Thymus (tissue), 11 donors: ENCODE measurements at regions not wholly inside any gene's neighbourhood (a gene's known extent, or its start where the extent isn't known, plus 50 kb on each side); places are given as distances from the start of the nearest gene placed in this dataset.

Experiments
- DNase-seq, 9 donors: peaks; one replicate each; pipeline ENCODE4 v3.0.0-alpha.2; 2013; ENCODE audit warnings: low spot score in 9 of 9, low read depth in 6 of 9, missing footprints in 1 of 9
- H3K27ac ChIP-seq, 2 donors: one replicate each; pipeline ENCODE4 v1.5.1; 2013; ENCODE audit warnings: control low read depth in 1 of 2, low read depth in 1 of 2, low read length in 1 of 2, mild to moderate bottlenecking in 1 of 2, moderate library complexity in 1 of 2
- H3K27me3 ChIP-seq, 2 donors: one replicate each; pipeline ENCODE4 v1.5.1; 2013; ENCODE audit warnings: low read length in 1 of 2; ENCODE audit not compliant: control insufficient read depth in 2 of 2, insufficient read depth in 1 of 2
- H3K36me3 ChIP-seq, 2 donors: one replicate each; pipeline ENCODE4 v1.5.1; 2013; ENCODE audit warnings: low read length in 1 of 2, mild to moderate bottlenecking in 1 of 2, moderate library complexity in 1 of 2; ENCODE audit not compliant: control insufficient read depth in 2 of 2, insufficient read depth in 2 of 2
- H3K4me1 ChIP-seq, 2 donors: one replicate each; pipeline ENCODE4 v1.5.1; 2013; ENCODE audit warnings: low read length in 2 of 2; ENCODE audit not compliant: control insufficient read depth in 2 of 2, insufficient read depth in 2 of 2
- H3K4me3 ChIP-seq, 2 donors: one replicate each; pipeline ENCODE4 v1.5.1; 2013; ENCODE audit warnings: low read length in 2 of 2, control low read depth in 1 of 2, mild to moderate bottlenecking in 1 of 2
- H3K9me3 ChIP-seq, 2 donors: one replicate each; pipeline ENCODE4 v1.5.1; 2013; ENCODE audit warnings: low read length in 1 of 2, mild to moderate bottlenecking in 1 of 2; ENCODE audit not compliant: control insufficient read depth in 2 of 2, insufficient read depth in 1 of 2
- WGBS: extraction: QIAGEN DNeasy Blood & Tissue Kit; methylation state at CpG from one replicate; pipeline ENCODE4 v1.1.7; 2013; 5-methylcytosine and 5-hydroxymethylcytosine counted together
- donor health status: healthy.

DNA sequence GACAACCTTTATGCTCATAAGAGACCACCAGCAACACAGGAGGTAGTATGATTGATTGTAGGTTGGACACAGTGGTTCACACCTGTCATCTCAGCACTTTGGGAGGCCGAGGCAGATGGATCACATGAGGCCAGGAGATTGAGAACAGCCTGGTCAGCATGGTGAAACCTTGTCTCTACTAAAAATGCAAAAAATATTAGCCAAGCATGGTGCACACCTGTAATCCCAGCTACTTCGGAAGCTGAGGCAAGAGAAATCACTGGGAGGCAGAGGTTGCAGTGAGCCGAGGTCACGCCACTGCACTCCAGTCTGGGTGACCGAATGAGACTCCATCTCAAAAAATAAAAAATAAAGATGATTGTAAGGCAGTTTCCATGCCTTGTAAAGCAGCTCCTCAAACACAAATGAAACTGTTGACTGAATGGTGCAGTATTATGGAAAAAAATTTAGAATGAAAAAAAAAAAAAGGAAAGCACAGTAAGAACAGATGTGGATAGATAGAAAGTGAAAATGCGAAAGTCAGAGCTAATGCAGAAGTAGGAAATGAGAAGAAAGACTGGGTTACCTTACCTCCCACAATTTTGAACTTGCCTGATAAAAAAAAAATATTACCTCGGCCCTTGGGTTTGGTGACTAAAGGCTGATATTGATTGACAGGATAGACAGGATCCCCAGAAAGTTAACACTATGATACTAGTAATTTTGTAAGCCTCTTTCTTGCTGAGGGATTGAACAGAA, 249.2 kb upstream of the TRAM1L1 start:
- WGBS: 93% methylated on average over 7 of the region's 7 CpGs
- no peaks in the 10 kb centered on the region for H3K36me3 ChIP-seq

DNA sequence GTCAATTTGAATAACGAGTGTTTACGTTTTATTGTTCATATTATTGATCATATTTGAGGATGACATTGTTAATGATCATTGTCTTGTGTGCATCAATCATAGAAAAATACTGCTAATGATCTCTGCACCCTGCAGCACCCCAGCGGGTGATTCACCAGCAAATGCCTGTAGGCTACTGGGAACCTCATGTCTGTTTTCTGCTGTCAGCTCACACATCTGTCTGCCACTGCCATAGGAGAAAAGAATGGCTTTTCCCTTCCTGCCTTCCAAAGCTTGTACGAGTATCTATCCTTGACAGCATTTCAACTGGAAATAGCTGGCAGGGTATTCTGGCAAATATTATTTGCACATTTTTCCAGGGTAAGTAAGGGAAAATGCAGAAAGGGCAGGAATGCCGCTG, 272.1 kb upstream of the TRAM1L1 start:
- no peaks in the 10 kb centered on the region for H3K36me3 ChIP-seq
- H3K4me1 ChIP-seq: no peaks in the 10 kb centered on the region
- no peaks in the 10 kb centered on the region for H3K9me3 ChIP-seq
- DNase-seq: no peak
- WGBS: 95% methylated on average over 5 of the region's 5 CpGs
- no peak overlapping the region for H3K27ac ChIP-seq
- no peak overlapping the region for H3K4me3 ChIP-seq
- no peaks in the 10 kb centered on the region for H3K27me3 ChIP-seq

More for the DNA sequence above, 249.2 kb upstream of the TRAM1L1 start:
- H3K27me3 ChIP-seq: no peaks in the 10 kb centered on the region
- DNase-seq: no peak
- no peak overlapping the region for H3K4me3 ChIP-seq
- no peak overlapping the region for H3K27ac ChIP-seq
- no peaks in the 10 kb centered on the region for H3K9me3 ChIP-seq
- no peaks in the 10 kb centered on the region for H3K4me1 ChIP-seq

DNA sequence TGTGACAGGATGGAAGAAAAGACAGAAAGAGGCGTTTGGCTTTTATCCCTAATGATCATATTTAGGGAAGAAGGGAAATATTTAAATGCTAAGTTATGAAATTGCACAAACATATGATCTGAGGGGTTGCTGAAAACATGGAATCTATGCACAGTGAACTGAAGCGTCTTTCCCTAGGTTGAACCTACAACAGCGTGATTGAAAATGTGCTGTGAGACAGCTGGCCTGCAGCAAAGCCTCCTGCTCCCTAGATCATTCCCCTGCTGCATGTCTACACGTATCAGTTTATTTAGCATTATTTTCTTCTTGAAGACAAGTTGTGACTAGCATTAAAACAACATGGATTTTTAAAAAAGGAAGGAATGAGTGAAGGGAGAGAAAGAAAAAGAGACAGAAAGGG, 272.5 kb upstream of the TRAM1L1 start:
- no peaks in the 10 kb centered on the region for H3K27me3 ChIP-seq
- H3K9me3 ChIP-seq: no peaks in the 10 kb centered on the region
- 90% methylated on average over 4 of the region's 4 CpGs for WGBS
- H3K4me3 ChIP-seq: no peak overlapping the region
- H3K36me3 ChIP-seq: no peaks in the 10 kb centered on the region
- no peak for DNase-seq
- no peaks in the 10 kb centered on the region for H3K4me1 ChIP-seq
- H3K27ac ChIP-seq: no peak overlapping the region

DNA sequence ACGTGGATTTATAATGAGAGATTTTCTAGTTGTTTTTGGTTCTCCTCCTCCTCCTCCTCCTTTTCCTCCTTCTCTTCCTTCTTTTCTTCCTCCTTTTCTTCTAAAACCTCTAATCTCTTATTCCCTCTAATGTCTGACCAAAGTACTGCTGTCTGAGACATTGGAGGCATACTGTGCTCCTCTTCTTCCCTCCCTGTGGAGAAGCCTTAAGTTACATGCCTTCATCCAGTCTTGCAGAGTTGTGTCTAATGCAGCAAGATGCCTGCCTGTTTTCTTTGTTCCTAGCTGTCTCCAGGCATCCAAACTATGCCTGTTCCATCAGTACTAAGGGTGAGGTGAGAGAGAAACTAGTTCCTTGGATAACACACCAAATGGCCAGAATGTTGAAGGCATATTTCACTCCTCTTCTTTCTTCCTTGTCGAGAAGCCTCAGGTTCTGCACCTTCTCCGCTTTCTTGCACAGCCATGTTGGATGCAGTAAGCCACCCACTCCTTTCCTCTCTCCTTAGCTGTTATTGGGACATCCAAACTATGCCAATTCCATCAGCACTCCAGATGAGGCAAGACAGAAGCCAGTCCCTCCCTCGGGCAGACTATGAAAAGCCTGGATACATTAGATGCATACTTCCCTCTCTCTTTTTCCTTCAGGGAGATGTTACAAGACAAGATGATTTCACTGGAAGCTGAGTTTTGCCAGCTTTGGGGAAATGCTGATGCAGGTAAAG, 285.7 kb upstream of the TRAM1L1 start:
- no peaks in the 10 kb centered on the region for H3K4me1 ChIP-seq
- H3K27me3 ChIP-seq: no peaks in the 10 kb centered on the region
- DNase-seq: no peak
- no peak overlapping the region for H3K27ac ChIP-seq
- H3K9me3 ChIP-seq: no peaks in the 10 kb centered on the region
- H3K4me3 ChIP-seq: no peak overlapping the region
- 90% methylated on average over 4 of the region's 4 CpGs for WGBS
- no peaks in the 10 kb centered on the region for H3K36me3 ChIP-seq

DNA sequence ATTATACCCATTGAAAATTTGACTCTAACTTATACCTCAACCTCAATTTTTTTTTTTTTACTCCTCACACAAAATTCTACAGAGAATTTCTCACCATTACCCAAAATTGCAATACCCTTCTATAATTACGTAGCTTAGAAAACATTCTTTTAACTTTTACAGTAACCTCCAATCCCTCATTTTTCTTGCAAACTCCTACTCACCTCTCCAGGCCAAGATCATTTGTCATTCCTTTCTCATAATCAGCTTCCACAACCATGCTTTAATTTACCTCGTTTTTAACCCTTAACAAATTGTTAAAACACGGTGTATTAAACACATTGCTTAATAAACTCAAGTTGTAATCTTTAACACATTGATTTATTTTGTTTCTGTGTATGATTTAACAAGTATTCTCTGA, 289.7 kb upstream of the TRAM1L1 start:
- no peaks in the 10 kb centered on the region for H3K27me3 ChIP-seq
- H3K4me1 ChIP-seq: no peaks in the 10 kb centered on the region
- no peak overlapping the region for H3K4me3 ChIP-seq
- no peaks in the 10 kb centered on the region for H3K36me3 ChIP-seq
- no peaks in the 10 kb centered on the region for H3K9me3 ChIP-seq
- no peak for DNase-seq
- no peak overlapping the region for H3K27ac ChIP-seq
- 77% methylated on average over 3 of the region's 3 CpGs for WGBS

DNA sequence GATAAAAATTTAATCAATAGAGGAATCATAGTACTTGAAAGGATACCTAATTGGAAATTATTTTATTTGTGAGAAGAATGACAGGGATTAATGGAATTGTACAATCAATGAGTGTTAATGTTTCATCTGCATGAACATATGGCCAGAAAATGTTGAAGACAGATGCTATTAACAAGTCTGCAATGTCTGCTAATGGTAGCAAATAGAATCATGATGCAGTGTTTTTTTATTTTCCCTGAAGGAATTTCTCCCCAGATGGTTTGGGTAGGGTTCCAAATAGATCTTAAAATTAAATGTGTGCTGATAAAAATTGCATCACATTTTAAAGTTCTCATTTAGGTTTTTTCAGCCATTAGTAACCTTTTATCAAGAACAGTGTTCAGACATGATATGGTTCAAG, 291.3 kb upstream of the TRAM1L1 start:
- H3K27me3 ChIP-seq: no peaks in the 10 kb centered on the region
- no peak overlapping the region for H3K27ac ChIP-seq
- H3K4me3 ChIP-seq: no peak overlapping the region
- H3K9me3 ChIP-seq: no peaks in the 10 kb centered on the region
- no peak for DNase-seq
- no peaks in the 10 kb centered on the region for H3K36me3 ChIP-seq
- no peaks in the 10 kb centered on the region for H3K4me1 ChIP-seq

DNA sequence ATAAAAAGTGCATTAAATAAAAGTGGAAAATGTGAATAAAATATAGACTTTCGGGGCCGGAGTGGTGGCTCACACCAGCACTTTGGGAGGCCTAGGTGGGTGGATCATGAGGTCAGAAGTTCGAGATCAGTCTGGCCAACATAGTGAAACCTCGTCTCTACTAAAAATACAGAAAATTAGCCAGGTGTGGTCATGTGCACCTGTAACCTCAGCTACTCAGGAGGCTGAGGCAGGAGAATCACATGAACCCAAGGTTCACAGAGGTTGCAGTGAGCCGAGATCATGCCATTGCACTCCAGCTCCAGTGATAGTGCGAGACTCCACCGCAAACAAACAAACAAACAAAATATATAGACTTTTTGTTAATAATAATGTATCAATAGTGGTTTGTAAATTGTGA, 293.6 kb upstream of the TRAM1L1 start:
- no peak overlapping the region for H3K4me3 ChIP-seq
- 96% methylated on average over 7 of the region's 7 CpGs for WGBS
- H3K9me3 ChIP-seq: no peaks in the 10 kb centered on the region
- H3K4me1 ChIP-seq: no peaks in the 10 kb centered on the region
- H3K27me3 ChIP-seq: no peaks in the 10 kb centered on the region
- H3K27ac ChIP-seq: no peak overlapping the region
- H3K36me3 ChIP-seq: no peaks in the 10 kb centered on the region
- no peak for DNase-seq

DNA sequence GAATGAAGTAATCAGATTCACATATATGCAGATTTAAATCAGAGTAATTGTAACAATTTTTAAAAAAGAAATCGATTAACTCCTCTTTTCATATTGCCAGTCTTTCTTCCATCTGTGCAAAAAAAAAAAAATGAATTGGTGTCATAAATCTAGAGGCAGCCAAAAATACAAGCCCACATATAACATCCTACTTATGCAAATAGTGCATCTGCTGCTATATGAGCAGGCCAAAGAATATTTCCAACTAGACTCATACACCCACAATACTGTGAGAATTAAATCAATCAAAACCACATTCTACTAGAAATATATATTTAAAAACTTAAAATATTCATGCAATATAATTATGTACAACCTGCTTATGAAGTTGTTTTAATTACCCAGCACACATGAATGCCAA, 298.1 kb upstream of the TRAM1L1 start:
- no peak for DNase-seq
- Histone ChIP-seq H3K9me3 (no peaks in the 10 kb centered on the region), H3K36me3 (no peaks in the 10 kb centered on the region), H3K27me3 (no peaks in the 10 kb centered on the region), H3K4me3 (no peak overlapping the region), H3K27ac (no peak overlapping the region), H3K4me1 (no peaks in the 10 kb centered on the region)
- 92% methylated on average over 1 of the region's 1 CpG for WGBS

DNA sequence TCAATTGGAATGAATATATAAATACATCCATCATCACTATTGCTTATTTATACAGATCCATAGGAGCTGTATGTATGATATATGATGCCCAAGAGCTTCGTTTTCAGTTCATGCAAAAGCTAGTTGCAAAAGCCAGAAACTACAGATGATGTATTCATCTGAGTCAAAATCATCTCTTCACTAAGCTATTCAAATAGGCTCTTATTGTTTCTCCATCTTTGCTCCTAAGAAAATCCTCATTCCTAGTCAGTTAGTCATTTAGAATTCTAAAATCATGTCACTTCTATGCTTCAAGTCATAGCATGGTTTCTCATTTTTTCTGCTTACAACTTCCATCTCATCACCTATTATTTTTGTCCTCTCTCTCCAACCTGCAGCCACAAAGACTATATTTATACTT, 300.1 kb upstream of the TRAM1L1 start:
- no peaks in the 10 kb centered on the region for H3K36me3 ChIP-seq
- H3K4me3 ChIP-seq: no peak overlapping the region
- DNase-seq: no peak
- no peaks in the 10 kb centered on the region for H3K4me1 ChIP-seq
- H3K27ac ChIP-seq: no peak overlapping the region
- H3K9me3 ChIP-seq: no peaks in the 10 kb centered on the region
- H3K27me3 ChIP-seq: no peaks in the 10 kb centered on the region
- 78% methylated on average over 1 of the region's 1 CpG for WGBS
